SIG-M5 treated with dmso at 0.1 percent for 504 hours (cell line): ENCODE measurements at regions not wholly inside any gene's neighbourhood (a gene's known extent, or its start where the extent isn't known, plus 50 kb on each side); places are given as distances from the start of the nearest gene placed in this dataset.
"Not testable (repeated sequence)": the region's sequence is repeated elsewhere in the genome, so short reads cannot be mapped to it uniquely, and the experiment has no call there.

Experiments used
- DNase-seq: peaks from one replicate; lab custom pipeline; 2025; ENCODE audit not compliant: unreplicated experiment; lab: John Stamatoyannopoulos, UW

- no peak for DNase-seq
These were observed 114.6 kb upstream of the GRK3 start for GRCh38 chr22:25449781-25450317.

GRCh38 chr22:25451480-25452114 lies 112.9 kb upstream of the GRK3 start:
- no peak for DNase-seq

- DNase-seq: no peak
These were observed 112.3 kb upstream of the GRK3 start for GRCh38 chr22:25452116-25452700.

- no peak for DNase-seq
These were observed 111.4 kb upstream of the GRK3 start for GRCh38 chr22:25453058-25453457.

- no peak for DNase-seq
These were observed 110.9 kb upstream of the GRK3 start for GRCh38 chr22:25453557-25453956.

GRCh38 chr22:25456300-25457043 lies 108.0 kb upstream of the GRK3 start:
- not testable (repeated sequence) for DNase-seq

- DNase-seq: not testable (repeated sequence)
These were observed 105.8 kb upstream of the GRK3 start for GRCh38 chr22:25458631-25459030.

GRCh38 chr22:25460682-25461081 lies 103.8 kb upstream of the GRK3 start:
- not testable (repeated sequence) for DNase-seq

- no peak for DNase-seq
These were observed 103.2 kb upstream of the GRK3 start for GRCh38 chr22:25461301-25461700.

- peak; percentile 62 for DNase-seq
These were observed 101.8 kb upstream of the GRK3 start for GRCh38 chr22:25462474-25463346.

GRCh38 chr22:25463347-25463628 lies 101.2 kb upstream of the GRK3 start:
- not testable (repeated sequence) for DNase-seq

- not testable (repeated sequence) for DNase-seq
These were observed 100.1 kb upstream of the GRK3 start for GRCh38 chr22:25464326-25464725.

GRCh38 chr22:25465949-25466348 lies 98.5 kb upstream of the GRK3 start:
- no peak for DNase-seq

GRCh38 chr22:25472382-25472781 lies 92.1 kb upstream of the GRK3 start:
- no peak for DNase-seq

GRCh38 chr22:25475257-25476022 lies 89.0 kb upstream of the GRK3 start:
- DNase-seq: no peak

GRCh38 chr22:25477358-25477757 lies 87.1 kb upstream of the GRK3 start:
- no peak for DNase-seq

GRCh38 chr22:25478111-25478510 lies 86.4 kb upstream of the GRK3 start:
- no peak for DNase-seq

- DNase-seq: no peak
These were observed 85.9 kb upstream of the GRK3 start for GRCh38 chr22:25478528-25478927.

- DNase-seq: not testable (repeated sequence)
These were observed 83.6 kb upstream of the GRK3 start for GRCh38 chr22:25480868-25481267.

GRCh38 chr22:25482091-25482760 lies 82.2 kb upstream of the GRK3 start:
- no peak for DNase-seq
